Kidney epithelial cell (primary cell): ENCODE measurements at regions not wholly inside any gene's neighbourhood (a gene's known extent, or its start where the extent isn't known, plus 50 kb on each side); places are given as distances from the start of the nearest gene placed in this dataset.
"Not testable (repeated sequence)": the region's sequence is repeated elsewhere in the genome, so short reads cannot be mapped to it uniquely, and the experiment has no call there.

Experiments used
- DNase-seq: peaks from one replicate; pipeline ENCODE4 v3.0.0-alpha.2; 2010; ENCODE audit warnings: low read depth
- H3K27me3 ChIP-seq: 2 replicates; pipeline ENCODE4 v1.6.0; 2011; ENCODE audit warnings: low read length; ENCODE audit not compliant: control insufficient read depth, insufficient read depth
- H3K36me3 ChIP-seq: 2 replicates; pipeline ENCODE4 v1.5.1; 2011; ENCODE audit warnings: low read length; ENCODE audit not compliant: control insufficient read depth, insufficient read depth
- H3K4me3 ChIP-seq: 2 replicates; pipeline ENCODE4 v1.5.1; 2011; ENCODE audit warnings: low read depth, mild to moderate bottlenecking, control low read depth, low read length
- CTCF ChIP-seq: IDR thresholded peaks from 2 replicates; pipeline ENCODE4 v1.5.1; 2011; ENCODE audit warnings: mild to moderate bottlenecking, moderate library complexity, low read length, control low read depth, inconsistent platforms; ENCODE audit not compliant: insufficient read depth, poor library complexity, severe bottlenecking

GRCh38 chr4:14919785-14920184 lies 82.5 kb upstream of the CPEB2 start:
- TF ChIP-seq CTCF = no peak

GRCh38 chr4:14920237-14920636 lies 82.0 kb upstream of the CPEB2 start:
- no peak for TF ChIP-seq CTCF
- H3K27me3 ChIP-seq = no peaks in the 10 kb centered on the region
- no peak overlapping the region for H3K4me3 ChIP-seq
- no peak for DNase-seq
- H3K36me3 ChIP-seq = no peaks in the 10 kb centered on the region

More at GRCh38 chr4:14919785-14920184, 82.5 kb upstream of the CPEB2 start:
- Histone ChIP-seq H3K36me3 (no peaks in the 10 kb centered on the region), H3K27me3 (no peaks in the 10 kb centered on the region), H3K4me3 (no peak overlapping the region)
- DNase-seq = no peak

GRCh38 chr4:14920759-14921320 lies 81.4 kb upstream of the CPEB2 start:
- TF ChIP-seq CTCF = no peak
- no peaks in the 10 kb centered on the region for H3K36me3 ChIP-seq

GRCh38 chr4:14921781-14922180 lies 80.5 kb upstream of the CPEB2 start:
- H3K27me3 ChIP-seq, H3K36me3 ChIP-seq, H3K4me3 ChIP-seq, DNase-seq: not testable (repeated sequence)

More at GRCh38 chr4:14920759-14921320, 81.4 kb upstream of the CPEB2 start:
- no peak for DNase-seq
- no peaks in the 10 kb centered on the region for H3K27me3 ChIP-seq
- no peak overlapping the region for H3K4me3 ChIP-seq

- Histone ChIP-seq H3K36me3 (no peaks in the 10 kb centered on the region), H3K27me3 (no peaks in the 10 kb centered on the region), H3K4me3 (no peak overlapping the region)
- TF ChIP-seq CTCF = no peak
- no peak for DNase-seq
Observed at GRCh38 chr4:14924076-14924811, 78.0 kb upstream of the CPEB2 start.

GRCh38 chr4:14924812-14925344 lies 77.4 kb upstream of the CPEB2 start:
- no peak for TF ChIP-seq CTCF
- DNase-seq = no peak
- Histone ChIP-seq H3K36me3 (no peaks in the 10 kb centered on the region), H3K4me3 (no peak overlapping the region), H3K27me3 (no peaks in the 10 kb centered on the region)
